Vagina (tissue), 2 donors: ENCODE measurements at regions not wholly inside any gene's neighbourhood (a gene's known extent, or its start where the extent isn't known, plus 50 kb on each side); places are given as distances from the start of the nearest gene placed in this dataset.

Experiments used
- CTCF ChIP-seq, 3 experiments: fragments of 450-650 bp in 2 of 3; fragments of 200-600 bp in 1 of 3; sonication (generic) in 1 of 3; IDR thresholded peaks; one replicate each; pipeline ENCODE4 v1.5.1; 2017 to 2019; ENCODE audit warnings: antibody characterized with exemption in 3 of 3, mild to moderate bottlenecking in 2 of 3, moderate library complexity in 2 of 3
- POLR2A ChIP-seq, 2 donors: fragments of 450-650 bp; IDR thresholded peaks; one replicate each; pipeline ENCODE4 v1.6.1; 2017; ENCODE audit warnings: antibody characterized with exemption in 2 of 2, mild to moderate bottlenecking in 2 of 2, moderate library complexity in 2 of 2
- POLR2AphosphoS5 ChIP-seq, 2 donors: sonication (generic); formaldehyde crosslinking; IDR thresholded peaks; one replicate each; pipeline ENCODE4 v1.9.0; 2017; ENCODE audit warnings: antibody characterized with exemption in 2 of 2, mild to moderate bottlenecking in 2 of 2, low read depth in 1 of 2; ENCODE audit not compliant: insufficient read depth in 1 of 2

- TF ChIP-seq CTCF (IDR thresholded peaks at IDR 0.05) = no peak
- no peak for TF ChIP-seq POLR2AphosphoS5 (IDR thresholded peaks at IDR 0.05; ENCODE audit: insufficient read depth in 1 of 2, low read depth in 1 of 2)
- no peak for TF ChIP-seq POLR2A (IDR thresholded peaks at IDR 0.05)
Observed at GRCh38 chr12:58615047-58615446, 305.3 kb downstream of the LRIG3 start.
